Upper lobe of left lung (tissue), 6 donors: ENCODE measurements at regions not wholly inside any gene's neighbourhood (a gene's known extent, or its start where the extent isn't known, plus 50 kb on each side); places are given as distances from the start of the nearest gene placed in this dataset.

Source experiments
- ATAC-seq, 2 donors: fragments of 200-7000 bp; cut with Tn5 transposase; one replicate each; pipeline ENCODE4 v1.9.1; 2022; ENCODE audit warnings: mild to moderate bottlenecking in 2 of 2, moderate library complexity in 2 of 2; ENCODE audit not compliant: low FRiP score in 2 of 2
- DNase-seq, 2 donors: peaks; one replicate each; pipeline ENCODE4 v3.0.0-alpha.2; 2019 to 2020
- H3K27ac ChIP-seq, 4 donors: fragments of 200-600 bp; sonication (generic); one replicate each; pipeline ENCODE4 v1.5.1; 2016 to 2019
- H3K27me3 ChIP-seq, 4 donors: fragments of 200-600 bp; sonication (generic); one replicate each; pipeline ENCODE4 v1.5.1; 2017 to 2019
- H3K36me3 ChIP-seq, 4 donors: fragments of 200-600 bp; sonication (generic); one replicate each; pipeline ENCODE4 v1.5.1; 2016 to 2019
- H3K4me1 ChIP-seq, 4 donors: fragments of 200-600 bp; sonication (generic); one replicate each; pipeline ENCODE4 v1.5.1; 2018 to 2019
- H3K4me3 ChIP-seq, 4 donors: fragments of 200-600 bp; sonication (generic); one replicate each; pipeline ENCODE4 v1.5.1; 2017 to 2019; ENCODE audit warnings: mild to moderate bottlenecking in 2 of 4, moderate library complexity in 1 of 4
- H3K9me3 ChIP-seq, 4 donors: fragments of 200-600 bp; sonication (generic); one replicate each; pipeline ENCODE4 v1.5.1; 2018 to 2019
- CTCF ChIP-seq, 6 experiments: fragments of 450-650 bp in 4 of 6; fragments of 200-600 bp in 2 of 6; sonication (generic) in 2 of 6; IDR thresholded peaks; one replicate each; pipeline ENCODE4 v1.5.1; 2016 to 2019; ENCODE audit warnings: antibody characterized with exemption in 6 of 6
- EP300 ChIP-seq, 4 donors: sonication (generic); formaldehyde crosslinking; IDR thresholded peaks; one replicate each; pipeline ENCODE4 v1.5.1; 2017; ENCODE audit warnings: antibody characterized with exemption in 4 of 4, control low read depth in 2 of 4
- POLR2A ChIP-seq, 4 donors: fragments of 450-650 bp; IDR thresholded peaks; one replicate each; pipeline ENCODE4 v1.5.1; 2016 to 2017; ENCODE audit warnings: antibody characterized with exemption in 4 of 4, mild to moderate bottlenecking in 2 of 4
- POLR2AphosphoS5 ChIP-seq, 2 donors: sonication (generic); formaldehyde crosslinking; IDR thresholded peaks; one replicate each; pipeline ENCODE4 v1.5.1; 2017; ENCODE audit warnings: antibody characterized with exemption in 2 of 2
- WGBS, 2 donors: methylation state at CpG; one replicate each; pipeline ENCODE4 v1.1.5; 2017 to 2018; 5-methylcytosine and 5-hydroxymethylcytosine counted together
- donor health status: DM: no; HTN: no; CAD: no; lungs with moderate emphysema.
- donor health status: DM: no; HTN: yes; CAD: no; lungs with severe emphysema.

DNA sequence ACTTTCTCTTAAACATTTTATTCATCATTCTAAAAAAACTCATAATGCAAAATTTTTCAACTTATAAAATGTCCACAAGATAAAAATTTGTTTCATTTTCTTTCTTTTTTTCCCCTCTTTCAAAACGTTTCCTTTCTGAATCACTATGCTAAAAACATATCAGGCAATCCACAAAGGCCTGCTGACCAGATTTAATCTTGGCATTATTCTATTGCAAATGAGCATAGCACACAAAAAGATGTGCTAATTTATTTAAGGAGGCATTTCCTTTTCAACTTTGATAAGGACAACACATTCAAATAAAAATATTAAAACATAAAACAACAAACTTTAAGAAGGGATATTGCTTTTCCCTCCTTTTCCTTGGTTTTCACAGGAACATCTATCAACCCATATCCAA is 215.3 kb upstream of the FOXD3 start:
- Histone ChIP-seq H3K27me3 (no peaks in the 10 kb centered on the region), H3K36me3 (no peaks in the 10 kb centered on the region), H3K27ac (no peak overlapping the region), H3K9me3 (no peaks in the 10 kb centered on the region), H3K4me3 (no peak overlapping the region), H3K4me1 (no peaks in the 10 kb centered on the region)
- ATAC-seq (no peak), DNase-seq (no peak)
- TF ChIP-seq POLR2AphosphoS5 (IDR thresholded peaks at IDR 0.05) (no peak), POLR2A (IDR thresholded peaks at IDR 0.05) (no peak), EP300 (IDR thresholded peaks at IDR 0.05) (no peak), CTCF (IDR thresholded peaks at IDR 0.05) (no peak)
- WGBS, 2 donors = 11 to 21% methylated on average over 1 of the region's 1 CpG

- WGBS, 2 donors = 52 to 85% methylated on average over 1 of the region's 1 CpG
- ATAC-seq (no peak), DNase-seq (no peak)
- H3K27me3 ChIP-seq = no peaks in the 10 kb centered on the region
- H3K4me3 ChIP-seq = no peak overlapping the region
- no peak overlapping the region for H3K27ac ChIP-seq
- no peak for TF ChIP-seq EP300 (IDR thresholded peaks at IDR 0.05)
- TF ChIP-seq POLR2A (IDR thresholded peaks at IDR 0.05) = no peak
- no peak for TF ChIP-seq CTCF (IDR thresholded peaks at IDR 0.05)
- no peak for TF ChIP-seq POLR2AphosphoS5 (IDR thresholded peaks at IDR 0.05)
- no peaks in the 10 kb centered on the region for H3K9me3 ChIP-seq
- no peaks in the 10 kb centered on the region for H3K4me1 ChIP-seq
- no peaks in the 10 kb centered on the region for H3K36me3 ChIP-seq
Observed at GRCh38 chr1:63108206-63108605, 214.2 kb upstream of the FOXD3 start.

DNA sequence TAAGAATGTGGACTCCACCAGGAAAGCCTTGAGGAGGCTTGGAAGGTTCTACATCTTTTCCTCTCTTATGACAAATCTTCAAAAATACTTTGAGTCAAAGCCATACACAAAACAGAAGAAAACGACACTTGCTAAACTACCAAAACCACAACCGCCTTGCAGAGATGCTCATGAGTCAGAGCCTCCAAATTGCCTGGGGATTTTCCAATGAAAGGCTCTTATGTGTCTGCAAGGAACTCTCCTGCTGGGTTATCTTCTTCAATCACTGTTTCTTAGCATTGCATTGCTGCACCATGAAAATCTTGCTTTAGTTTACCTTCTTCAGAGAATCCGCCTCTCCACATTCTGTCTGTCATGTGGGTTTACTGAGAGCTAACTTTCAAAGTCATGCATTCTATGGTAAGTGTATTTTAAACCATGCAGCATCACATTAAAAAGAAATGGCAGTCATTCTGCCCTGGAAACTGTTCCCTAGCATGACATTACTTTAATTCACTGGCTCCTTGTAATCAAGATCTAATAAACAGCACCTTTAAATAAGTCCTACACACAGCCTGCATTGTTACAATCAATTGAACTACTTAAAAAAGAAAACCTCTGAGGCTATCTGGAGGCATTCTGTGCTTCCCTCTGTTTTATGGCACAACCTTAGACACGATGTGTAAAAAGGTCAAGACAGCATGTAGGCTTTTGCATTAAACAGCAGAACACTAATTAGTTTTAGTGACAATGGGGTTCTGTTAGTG is 210.0 kb upstream of the FOXD3 start:
- Histone ChIP-seq H3K36me3 (no peaks in the 10 kb centered on the region), H3K9me3 (no peaks in the 10 kb centered on the region), H3K4me1 (no peaks in the 10 kb centered on the region), H3K27ac (no peak overlapping the region), H3K4me3 (no peak overlapping the region), H3K27me3 (no peaks in the 10 kb centered on the region)
- TF ChIP-seq CTCF (IDR thresholded peaks at IDR 0.05) (no peak), POLR2AphosphoS5 (IDR thresholded peaks at IDR 0.05) (no peak), EP300 (IDR thresholded peaks at IDR 0.05) (no peak), POLR2A (IDR thresholded peaks at IDR 0.05) (no peak)
- peak in 1 of 2 donors; percentile 51 for ATAC-seq
- WGBS, 2 donors = 75 to 87% methylated on average over 4 of the region's 4 CpGs
- no peak for DNase-seq

DNA sequence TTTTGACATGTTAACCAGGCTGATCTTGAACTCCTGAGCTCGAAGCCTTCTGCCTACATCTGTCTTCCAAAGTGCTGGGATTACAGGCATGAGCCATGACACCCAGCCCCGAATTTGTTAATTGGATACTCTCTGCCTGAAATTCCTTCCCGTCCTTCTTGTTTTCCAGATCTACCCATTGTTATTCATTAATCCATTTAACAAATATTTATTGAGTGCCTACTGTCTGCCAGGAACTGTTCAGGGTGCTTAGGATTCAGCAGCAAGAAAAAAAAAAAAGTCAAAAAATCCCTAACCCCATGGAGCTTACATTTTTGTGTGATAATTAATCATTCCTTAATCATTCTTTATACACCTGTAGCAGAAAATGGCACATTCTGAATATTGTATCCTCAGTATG is 206.8 kb upstream of the FOXD3 start:
- Histone ChIP-seq H3K4me1 (no peaks in the 10 kb centered on the region), H3K36me3 (no peaks in the 10 kb centered on the region), H3K4me3 (no peak overlapping the region), H3K27me3 (no peaks in the 10 kb centered on the region), H3K9me3 (no peaks in the 10 kb centered on the region), H3K27ac (no peak overlapping the region)
- no peak for ATAC-seq
- no peak for TF ChIP-seq POLR2A (IDR thresholded peaks at IDR 0.05)
- no peak for TF ChIP-seq EP300 (IDR thresholded peaks at IDR 0.05)
- TF ChIP-seq POLR2AphosphoS5 (IDR thresholded peaks at IDR 0.05) = no peak
- TF ChIP-seq CTCF (IDR thresholded peaks at IDR 0.05) = no peak
- WGBS, 2 donors = 48 to 69% methylated on average over 3 of the region's 3 CpGs
- no peak for DNase-seq

GRCh38 chr1:63116016-63116415 is 206.4 kb upstream of the FOXD3 start:
- Histone ChIP-seq H3K27ac (no peak overlapping the region), H3K4me3 (no peak overlapping the region), H3K4me1 (no peaks in the 10 kb centered on the region), H3K36me3 (no peaks in the 10 kb centered on the region), H3K27me3 (no peaks in the 10 kb centered on the region), H3K9me3 (no peaks in the 10 kb centered on the region)
- no peak for ATAC-seq
- TF ChIP-seq POLR2A (IDR thresholded peaks at IDR 0.05) = no peak
- DNase-seq = no peak
